ENCODE measurements at regions not wholly inside any gene's neighbourhood (a gene's known extent, or its start where the extent isn't known, plus 50 kb on each side); places are given as distances from the start of the nearest gene placed in this dataset.
"Not testable (repeated sequence)": the region's sequence is repeated elsewhere in the genome, so short reads cannot be mapped to it uniquely, and the experiment has no call there.

DNA sequence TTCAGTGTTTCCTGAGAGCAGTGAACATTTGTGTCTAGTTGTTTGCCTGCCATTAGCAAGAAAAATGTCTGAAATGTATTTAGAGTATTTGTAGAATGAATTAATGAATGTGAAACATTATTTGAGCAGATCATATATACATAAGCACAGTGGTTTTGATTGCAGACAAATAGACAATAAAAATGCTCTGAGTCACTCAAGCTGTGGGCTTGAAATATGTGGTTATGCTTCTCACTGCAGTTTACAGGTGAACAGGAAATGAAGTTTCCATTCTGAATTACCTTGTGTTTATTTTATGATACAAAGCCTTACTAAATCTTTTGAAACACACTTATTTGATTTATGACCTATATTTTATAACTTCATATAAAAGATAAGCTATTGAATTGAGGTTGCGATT is 827.7 kb downstream of the TMTC2 start:
- DNase-seq, result no peak

GRCh38 chr12:83506841-83507240 is 820.1 kb downstream of the TMTC2 start:
- no peak for DNase-seq

DNA sequence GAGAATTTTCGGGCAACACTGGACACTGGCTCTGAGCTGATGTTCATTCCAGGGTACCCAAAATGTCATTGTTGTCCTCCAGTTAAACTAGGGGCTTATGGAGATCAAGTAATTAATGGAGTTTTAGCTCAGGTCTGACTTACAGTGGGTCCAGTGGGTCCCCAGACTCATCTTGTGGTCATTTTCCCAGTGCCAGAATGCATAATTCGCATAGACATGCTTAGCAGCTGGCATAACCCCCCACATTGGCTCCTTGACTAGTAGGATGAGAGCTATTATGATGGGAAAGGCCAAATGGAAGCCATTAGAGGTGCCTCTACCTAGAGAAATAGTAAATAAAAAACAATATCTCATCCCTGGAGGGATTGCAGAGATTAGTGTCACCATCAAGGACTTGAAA is 818.9 kb downstream of the TMTC2 start:
- no peak for DNase-seq

GRCh38 chr12:83499894-83500293 is 813.2 kb downstream of the TMTC2 start:
- DNase-seq, result not testable (repeated sequence)

GRCh38 chr12:83477696-83478095 is 791.0 kb downstream of the TMTC2 start:
- no peak for DNase-seq

DNA sequence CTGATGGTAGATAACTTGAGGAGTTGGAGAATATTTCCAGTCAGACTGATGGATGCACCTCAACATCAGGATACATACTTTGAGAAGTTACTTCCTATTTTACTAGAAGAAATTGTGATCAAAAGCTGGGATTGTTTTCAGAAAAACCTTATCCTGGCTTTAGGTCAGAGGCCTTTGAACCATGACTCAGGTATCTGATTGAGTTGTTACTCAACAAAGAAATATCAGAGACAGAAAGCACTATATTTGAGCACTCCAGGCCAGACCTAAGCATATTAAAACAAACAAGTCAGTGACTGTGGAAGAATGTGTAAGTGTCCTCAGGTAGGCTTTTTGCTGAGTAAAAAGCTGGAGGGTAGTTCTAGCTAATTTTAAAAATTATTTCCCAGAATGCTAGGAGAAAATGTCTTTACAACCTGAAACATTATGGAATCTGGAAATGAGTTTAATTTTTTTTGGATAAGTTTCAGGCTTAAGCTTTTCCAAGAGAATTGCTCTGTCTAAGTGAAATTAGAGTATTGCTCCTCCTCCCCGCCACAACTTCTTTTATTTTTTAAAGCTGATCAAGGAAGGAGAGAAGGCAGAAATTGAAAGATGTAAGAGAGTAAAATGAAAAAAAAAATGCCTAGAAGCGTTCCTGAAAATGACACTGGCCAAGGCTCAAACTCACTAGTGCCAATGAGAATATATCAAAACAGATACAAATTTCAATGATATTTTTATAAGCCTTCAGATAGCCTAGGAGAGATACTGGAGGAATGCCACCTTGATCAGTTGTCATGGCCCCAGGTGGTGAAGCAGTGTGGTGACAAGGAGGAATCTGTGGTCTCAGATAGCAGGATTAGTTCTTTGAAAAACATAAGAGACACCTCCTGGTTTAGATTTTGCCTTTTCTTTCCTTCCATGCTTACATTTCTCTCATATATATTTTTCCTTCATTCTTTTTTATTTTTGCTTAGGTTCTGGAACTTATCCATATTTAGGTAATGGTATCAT is 790.3 kb downstream of the TMTC2 start:
- DNase-seq, result no peak

- no peak for DNase-seq
Observed at GRCh38 chr12:83476006-83476405, 789.3 kb downstream of the TMTC2 start.

GRCh38 chr12:83474369-83474768 is 787.7 kb downstream of the TMTC2 start:
- DNase-seq, result no peak

DNA sequence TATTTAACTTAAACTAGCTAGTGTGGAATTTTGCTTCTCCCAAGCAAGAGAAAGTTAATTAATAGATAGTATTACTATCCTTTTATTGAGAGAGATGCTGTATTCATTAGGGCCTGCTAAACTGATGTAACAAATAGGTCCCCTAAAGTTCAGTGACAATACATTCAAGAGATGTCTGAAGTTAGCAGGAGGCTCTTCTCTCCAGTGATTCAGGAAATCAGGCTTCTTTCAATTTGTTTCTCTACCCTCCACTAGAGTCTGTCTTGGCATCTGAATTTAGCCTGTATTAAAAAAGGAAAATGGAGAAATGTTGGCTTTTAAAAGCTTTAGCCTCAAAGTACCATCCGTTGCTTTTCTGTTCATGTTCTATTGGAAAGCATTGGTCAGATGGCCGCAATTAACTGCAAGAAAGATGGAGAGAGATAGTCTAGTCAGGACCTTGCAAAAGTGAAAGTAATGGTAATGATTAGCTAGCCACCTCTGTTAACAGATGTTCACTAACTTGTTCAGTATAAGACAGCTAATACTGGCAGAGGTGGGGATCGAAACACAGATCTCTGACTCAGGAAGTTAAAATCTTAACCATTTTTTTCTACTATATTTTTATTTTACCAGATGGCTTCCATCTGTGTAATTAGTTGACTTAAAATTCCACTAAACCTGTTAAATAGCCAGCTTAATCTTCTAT is 786.8 kb downstream of the TMTC2 start:
- DNase-seq, result no peak

- DNase-seq, result no peak
Observed at GRCh38 chr12:83472772-83473171, 786.1 kb downstream of the TMTC2 start.

DNA sequence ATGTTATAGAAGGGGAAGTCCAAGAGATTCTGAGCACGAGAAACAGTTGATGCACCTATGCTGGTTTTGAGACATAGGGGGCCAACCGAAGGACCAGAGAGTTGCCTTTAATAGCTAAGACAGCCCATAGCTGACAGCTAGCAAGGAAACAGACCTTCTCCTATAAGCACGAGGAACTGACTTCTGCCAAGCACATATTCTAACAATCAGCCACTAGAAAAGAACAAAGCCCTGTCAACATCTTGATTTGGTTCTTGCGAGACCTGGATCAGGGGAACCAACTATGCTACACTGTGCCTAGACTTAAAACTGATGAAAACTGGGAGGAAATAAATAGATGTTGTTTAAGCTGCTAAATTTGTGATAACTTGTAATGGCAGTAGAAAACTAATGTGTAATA is 785.6 kb downstream of the TMTC2 start:
- no peak for DNase-seq

- DNase-seq, result no peak
Observed at GRCh38 chr12:83471341-83471740, 784.6 kb downstream of the TMTC2 start.

GRCh38 chr12:83470749-83471148 is 784.0 kb downstream of the TMTC2 start:
- no peak for DNase-seq

DNA sequence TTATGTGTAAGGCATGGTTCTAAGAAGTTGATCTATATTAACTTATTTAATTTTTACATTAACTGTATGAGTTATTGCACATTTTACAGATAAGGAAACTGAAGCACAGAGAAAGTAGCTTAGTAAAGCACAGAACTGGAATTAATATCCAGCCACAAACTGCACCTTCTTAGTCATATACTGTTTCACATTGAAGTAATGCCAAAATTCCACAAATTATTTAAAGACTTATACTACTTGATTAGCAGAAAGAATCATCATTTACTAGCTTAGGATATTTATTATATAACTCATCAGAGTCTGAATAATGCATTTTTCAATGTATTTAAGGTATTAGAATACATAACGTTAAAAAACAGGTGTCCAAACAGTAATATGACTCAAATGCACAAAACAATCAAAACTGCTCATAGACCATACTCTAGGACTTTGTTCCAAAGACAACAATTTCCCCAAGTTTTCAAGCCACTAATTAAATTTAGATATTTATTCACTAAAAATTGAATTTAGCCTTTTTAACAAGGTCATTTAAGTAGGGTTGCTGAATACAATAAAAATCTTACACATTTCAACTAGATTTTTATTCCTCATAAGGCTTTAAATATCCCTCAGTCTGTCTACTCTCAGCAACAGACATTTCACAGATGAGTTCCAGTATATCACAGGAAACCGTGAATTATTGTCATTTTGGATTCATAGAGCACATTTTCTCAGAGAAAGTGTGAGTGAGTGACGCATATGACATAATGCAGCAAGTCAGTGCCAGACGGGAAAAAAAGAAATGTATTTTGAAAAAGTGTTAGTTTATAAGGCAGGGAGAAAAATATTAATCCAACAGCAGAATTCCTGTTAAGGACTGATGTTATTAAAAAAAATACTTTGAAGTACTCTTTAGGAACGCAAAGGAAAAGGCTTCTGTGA is 782.5 kb downstream of the TMTC2 start:
- no peak for DNase-seq

GRCh38 chr12:83465632-83466031 is 778.9 kb downstream of the TMTC2 start:
- no peak for DNase-seq

DNA sequence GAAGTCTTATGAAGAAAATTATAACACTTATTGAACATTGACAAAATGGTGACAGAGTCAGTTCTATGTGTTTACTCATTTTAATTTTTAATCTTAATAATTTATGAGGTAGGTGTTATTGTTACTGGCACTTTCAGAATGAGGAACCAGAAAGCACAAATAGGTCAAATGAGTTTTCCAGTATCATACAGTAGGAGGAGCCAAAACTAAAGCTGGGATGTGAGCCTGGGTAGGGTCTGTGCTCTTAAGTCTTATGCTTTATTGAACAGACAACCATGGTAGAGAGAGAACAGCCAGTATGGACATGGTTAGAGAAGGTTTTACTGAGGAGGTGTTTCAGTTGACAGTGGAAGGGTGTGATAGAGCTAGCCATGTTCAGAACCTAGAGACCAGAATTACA is 775.7 kb downstream of the TMTC2 start:
- no peak for DNase-seq

DNA sequence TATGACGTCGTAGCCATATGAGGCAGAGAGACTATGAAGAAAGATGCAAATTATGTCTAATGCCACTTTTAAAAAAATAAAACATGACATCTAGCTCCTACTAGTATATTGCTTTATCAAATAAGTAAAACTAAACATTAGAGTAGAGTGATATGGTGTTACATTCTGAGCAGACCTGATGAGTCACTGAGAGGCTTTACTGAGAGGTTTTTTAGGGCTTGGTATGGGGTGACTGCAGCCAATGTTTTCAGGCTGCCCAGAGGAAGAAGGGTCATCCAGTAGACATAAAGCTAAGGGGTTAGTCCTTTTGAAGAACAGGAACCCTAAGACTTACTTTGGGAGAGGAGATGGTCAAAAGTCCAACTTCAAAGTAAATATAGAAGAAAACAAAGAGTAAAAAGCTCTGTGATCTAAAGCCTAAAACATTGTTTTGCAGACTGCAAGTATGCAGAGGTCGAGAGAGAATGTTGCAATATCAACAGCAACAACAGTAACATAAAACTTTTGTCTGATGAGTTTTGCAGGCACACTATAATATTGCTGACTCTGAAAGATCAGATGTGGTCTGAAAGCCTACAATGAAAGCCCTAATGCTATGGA is 774.7 kb downstream of the TMTC2 start:
- no peak for DNase-seq

DNA sequence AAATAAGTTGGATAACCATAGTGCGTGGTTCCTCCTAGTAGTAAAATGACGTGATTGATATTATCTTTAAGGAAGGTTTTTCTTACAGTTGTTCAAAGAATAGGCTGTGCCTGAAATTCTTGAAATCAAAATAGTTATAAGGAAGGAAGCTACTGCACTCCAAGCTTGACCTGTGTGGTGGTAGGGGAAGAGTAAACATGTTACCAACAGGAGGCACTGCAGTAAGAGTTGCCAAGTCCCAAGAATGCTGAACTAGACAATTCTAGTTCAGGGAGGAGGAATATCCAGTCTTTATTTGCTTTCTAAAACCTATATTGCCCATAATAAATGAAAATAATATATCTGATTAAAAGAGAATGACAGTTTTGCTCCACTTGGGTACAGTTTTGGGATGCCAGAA is 764.5 kb downstream of the TMTC2 start:
- no peak for DNase-seq

GRCh38 chr12:83434600-83434999 is 747.9 kb downstream of the TMTC2 start:
- DNase-seq, result no peak

GRCh38 chr12:83432176-83432719 is 745.5 kb downstream of the TMTC2 start:
- DNase-seq, result no peak

DNA sequence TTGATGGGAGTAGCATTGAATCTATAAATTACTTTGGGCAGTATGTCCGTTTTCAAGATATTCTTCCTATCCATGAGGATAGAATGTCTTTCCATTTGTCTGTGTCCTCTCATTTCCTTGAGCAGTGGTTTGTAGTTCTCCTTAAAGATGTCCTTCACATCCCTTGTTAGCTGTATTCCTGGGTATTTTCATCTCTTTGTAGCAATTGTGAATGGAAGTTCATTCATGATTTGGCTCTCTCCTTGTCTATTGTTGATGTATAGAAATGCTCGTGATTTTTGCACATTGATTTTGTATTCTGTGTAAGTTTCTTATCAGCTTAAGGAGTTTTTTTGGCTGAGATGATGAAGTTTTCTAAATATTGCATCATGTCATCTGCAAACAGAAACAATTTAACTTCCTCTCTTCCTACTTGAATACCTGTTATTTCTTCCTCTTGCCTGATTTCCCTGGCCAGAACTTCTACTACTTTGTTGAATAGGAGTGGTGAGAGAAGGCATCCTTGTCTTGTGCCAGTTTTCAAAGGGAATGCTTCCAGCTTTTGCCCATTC is 741.0 kb downstream of the TMTC2 start:
- not testable (repeated sequence) for DNase-seq

- DNase-seq, result no peak
Observed at GRCh38 chr12:83414981-83415380, 728.3 kb downstream of the TMTC2 start.

Measured in hematopoietic multipotent progenitor cell treated with erythropoietin and hydrocortisone succinate and interleukin-3 and kit ligand, for 8 days (in vitro differentiated cells).